NCI-H2196 (cell line): ENCODE measurements at regions not wholly inside any gene's neighbourhood (a gene's known extent, or its start where the extent isn't known, plus 50 kb on each side); places are given as distances from the start of the nearest gene placed in this dataset.
A peak's percentile ranks its signal among the peaks of the same experiment; 100 is the strongest.

Source experiments
- DNase-seq: peaks from one replicate; lab custom pipeline; 2025; ENCODE audit not compliant: unreplicated experiment; lab: John Stamatoyannopoulos, UW

DNA sequence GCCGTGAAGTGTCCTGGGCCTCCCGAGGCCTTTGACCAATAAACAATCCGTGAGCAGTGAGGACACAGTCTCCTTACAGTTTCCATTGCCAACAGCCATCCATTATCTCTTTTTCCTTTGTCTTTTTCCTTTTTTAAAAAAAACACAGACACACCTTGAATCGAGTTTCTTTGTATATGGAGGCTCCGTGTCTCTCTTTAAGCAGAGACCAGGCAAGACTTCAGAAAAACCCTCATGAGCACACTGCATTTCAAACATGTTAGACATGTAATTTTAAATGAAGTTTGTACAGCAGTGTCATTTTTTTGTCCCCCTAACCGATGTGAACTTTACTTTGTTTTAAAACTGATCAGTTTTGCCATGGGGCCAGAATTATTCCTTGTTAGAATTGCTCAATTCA lies 111.1 kb downstream of the SPTSSA start:
- DNase-seq, result no peak

DNA sequence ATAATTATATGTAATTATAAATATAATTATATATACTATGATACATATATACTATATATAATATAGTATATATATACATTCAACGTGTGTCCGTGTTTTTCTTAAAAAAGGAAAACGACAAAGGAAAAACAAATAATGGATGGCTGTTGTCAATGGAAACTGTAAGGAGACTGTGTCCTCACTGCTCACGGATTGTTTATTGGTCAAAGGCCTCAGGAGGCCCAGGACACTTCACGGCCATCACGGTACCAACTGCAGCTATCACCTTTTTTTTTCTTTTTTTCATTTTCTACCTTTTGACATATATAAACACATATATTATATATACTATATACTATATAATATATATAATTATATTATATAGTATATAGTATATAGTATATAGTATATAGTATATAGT lies 113.4 kb downstream of the SPTSSA start:
- no peak for DNase-seq

DNA sequence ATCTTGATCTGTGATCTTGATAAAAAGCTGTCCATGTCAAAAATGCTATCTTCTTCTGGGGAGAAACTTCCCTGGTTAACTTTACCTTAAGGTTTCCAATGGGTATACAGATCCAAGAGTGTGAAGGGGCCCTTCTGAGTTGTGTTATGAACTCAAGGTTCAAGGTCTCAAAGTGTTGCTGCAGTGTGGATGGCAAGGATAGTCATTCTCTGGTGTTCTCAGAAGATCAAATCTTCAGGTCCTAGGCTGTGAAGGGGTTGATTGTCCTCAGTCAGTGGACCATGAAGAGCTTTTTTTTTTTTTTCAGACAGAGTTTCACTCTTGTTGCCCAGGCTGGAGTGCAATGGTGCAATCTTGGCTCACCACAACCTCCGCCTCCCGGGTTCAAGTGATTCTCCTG lies 114.4 kb downstream of the SPTSSA start:
- peak; percentile 22 for DNase-seq

GRCh38 chr14:34345718-34346465 lies 116.1 kb downstream of the SPTSSA start:
- DNase-seq, result no peak

DNA sequence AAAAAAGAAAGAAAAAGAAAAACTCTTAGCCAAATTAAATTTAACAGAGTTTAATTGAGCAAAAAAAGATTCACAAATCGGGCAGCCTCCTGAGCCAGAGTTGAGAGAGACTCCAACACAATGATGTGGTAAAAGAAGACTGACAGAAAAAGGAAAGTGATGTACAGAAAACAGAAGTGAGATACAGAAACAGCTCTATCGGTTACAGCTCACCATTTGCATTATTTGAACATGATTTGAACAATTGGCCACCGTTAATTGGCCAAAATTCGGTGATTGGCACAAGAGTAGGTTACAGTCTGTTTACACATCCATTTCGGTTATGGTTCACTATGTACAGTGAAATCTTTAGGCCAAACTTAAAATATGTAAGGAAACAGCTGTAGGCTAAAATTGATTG lies 117.7 kb downstream of the SPTSSA start:
- no peak for DNase-seq

GRCh38 chr14:34340025-34340625 lies 121.9 kb downstream of the SPTSSA start:
- DNase-seq, result no peak

- DNase-seq, result no peak
Observed at GRCh38 chr14:34338056-34338455, 124.0 kb downstream of the SPTSSA start.

DNA sequence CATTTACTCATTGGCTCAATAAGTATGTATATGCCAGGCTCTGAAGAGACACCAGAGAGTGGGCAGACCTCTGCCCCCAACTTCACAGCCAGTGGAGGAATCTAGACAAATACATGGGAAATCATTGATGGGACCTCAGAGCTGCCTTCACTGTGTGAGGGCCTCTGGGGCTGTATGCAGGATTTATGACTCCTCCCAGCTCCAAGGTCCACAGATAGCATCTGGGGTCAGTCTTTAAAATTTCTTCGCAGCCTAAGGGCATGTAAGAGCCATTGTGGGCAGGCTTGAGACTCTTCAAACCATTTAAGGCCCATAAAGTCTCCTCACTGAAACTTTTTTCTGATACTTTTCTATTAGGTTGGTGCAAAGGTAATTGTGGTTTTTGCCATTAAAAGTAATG lies 125.5 kb downstream of the SPTSSA start:
- DNase-seq, result no peak

- no peak for DNase-seq
Observed at GRCh38 chr14:34335968-34336367, 126.1 kb downstream of the SPTSSA start.

GRCh38 chr14:34334329-34334728 lies 127.7 kb downstream of the SPTSSA start:
- DNase-seq, result no peak

- DNase-seq, result peak; percentile 66
Observed at GRCh38 chr14:34331728-34332623, 130.1 kb downstream of the SPTSSA start.

- no peak for DNase-seq
Observed at GRCh38 chr14:34330846-34331245, 131.2 kb downstream of the SPTSSA start.

- no peak for DNase-seq
Observed at GRCh38 chr14:34329301-34329700, 132.7 kb downstream of the SPTSSA start.

DNA sequence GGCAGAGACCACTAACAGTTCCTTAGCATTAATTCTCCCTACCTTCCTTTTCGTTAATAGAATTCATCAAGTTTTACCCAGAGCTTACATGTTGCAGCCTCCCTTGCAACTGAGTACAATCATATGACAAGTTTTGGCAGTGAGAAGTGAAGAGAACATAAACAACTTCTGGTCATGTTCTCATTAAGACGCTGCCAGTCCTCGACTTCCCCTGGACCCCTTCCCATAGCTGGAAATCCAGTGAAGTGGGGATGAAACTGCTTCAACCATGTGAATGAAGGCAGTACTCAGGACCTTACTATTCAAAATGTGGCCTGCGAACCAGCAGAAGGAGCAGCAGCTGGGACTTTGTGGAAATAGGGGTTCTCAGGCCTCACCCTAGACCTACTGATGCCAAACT lies 133.9 kb downstream of the SPTSSA start:
- DNase-seq, result no peak

- DNase-seq, result no peak
Observed at GRCh38 chr14:34325493-34325892, 136.5 kb downstream of the SPTSSA start.

DNA sequence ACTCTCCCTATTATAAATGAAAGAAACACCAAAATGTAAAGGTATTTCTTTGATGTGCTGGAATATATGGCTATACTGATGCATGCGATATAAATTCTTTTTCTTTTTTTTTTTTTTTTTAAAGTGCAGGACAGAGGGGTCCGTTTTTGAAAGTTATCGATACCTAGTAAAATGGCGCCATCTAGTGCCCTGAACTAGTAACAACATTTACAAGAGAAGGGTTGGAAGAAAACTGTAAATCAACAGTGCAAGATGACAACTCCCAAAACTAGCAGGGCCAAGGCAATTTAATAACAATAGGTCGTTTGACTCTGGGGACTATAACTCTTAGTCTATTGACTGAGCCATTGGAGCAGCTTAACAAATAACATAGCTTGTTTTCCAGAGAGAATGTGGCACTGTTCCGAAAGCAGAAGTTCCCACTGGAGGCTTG lies 137.7 kb downstream of the SPTSSA start:
- DNase-seq, result peak; percentile 53

DNA sequence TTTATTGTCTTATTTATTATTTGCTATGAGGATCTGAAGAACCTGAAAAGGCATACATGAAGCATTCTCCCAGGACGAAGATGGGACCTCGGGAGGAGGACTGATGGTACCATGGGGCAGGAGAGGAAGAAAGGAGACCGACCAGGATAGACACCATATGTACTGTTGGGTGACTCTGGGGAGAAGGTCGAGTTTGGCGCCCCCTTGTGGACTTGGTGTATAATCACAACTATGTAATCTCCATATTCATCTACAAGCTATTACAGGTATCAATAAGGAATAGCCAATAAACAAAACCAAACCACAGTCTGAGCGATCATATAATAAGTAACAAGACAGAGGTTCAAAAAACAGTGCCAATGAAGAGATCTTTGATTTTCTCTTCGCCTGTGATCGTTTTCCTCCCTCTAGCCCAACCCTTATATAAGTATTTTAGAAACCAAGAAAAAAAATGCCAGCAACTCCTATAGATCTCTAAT lies 139.1 kb downstream of the SPTSSA start:
- peak; percentile 60 for DNase-seq

DNA sequence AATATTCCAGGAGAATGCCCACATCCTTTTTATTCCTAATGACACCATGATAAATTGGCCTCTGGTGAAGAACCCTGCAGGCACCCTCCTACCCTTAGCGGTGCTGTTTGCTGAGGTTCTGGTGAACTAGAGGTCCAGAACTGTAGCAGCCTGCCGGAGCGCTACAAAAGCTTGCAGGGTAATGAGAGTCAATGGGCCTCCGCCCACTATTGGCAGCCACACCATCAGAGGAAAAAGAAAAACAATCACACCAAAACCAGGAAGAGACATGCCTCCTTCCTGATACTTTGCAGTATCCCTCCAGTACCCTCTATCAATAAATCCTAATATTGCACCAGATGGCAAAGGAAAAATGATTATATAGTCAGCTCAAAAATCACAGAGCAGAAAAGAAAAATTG lies 142.9 kb downstream of the SPTSSA start:
- no peak for DNase-seq

DNA sequence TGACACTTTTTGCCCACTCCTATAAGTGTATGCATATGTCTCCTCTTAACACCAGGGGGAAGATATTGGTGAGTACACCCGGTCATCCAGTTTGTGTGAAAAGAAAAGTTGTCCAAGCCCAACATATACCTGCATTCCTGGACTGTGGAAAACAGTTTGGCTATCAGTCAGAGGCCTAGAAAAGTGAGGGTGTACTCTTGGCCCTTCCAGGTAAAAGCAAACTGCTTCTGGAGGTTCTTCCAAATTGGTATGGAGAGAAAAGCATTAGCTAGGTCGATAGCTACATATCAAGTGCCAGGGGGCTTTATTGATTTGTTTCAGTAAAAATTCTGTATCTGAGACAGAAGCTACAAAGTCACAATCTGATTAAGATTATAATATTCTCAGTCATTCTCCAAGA lies 144.0 kb downstream of the SPTSSA start:
- no peak for DNase-seq

DNA sequence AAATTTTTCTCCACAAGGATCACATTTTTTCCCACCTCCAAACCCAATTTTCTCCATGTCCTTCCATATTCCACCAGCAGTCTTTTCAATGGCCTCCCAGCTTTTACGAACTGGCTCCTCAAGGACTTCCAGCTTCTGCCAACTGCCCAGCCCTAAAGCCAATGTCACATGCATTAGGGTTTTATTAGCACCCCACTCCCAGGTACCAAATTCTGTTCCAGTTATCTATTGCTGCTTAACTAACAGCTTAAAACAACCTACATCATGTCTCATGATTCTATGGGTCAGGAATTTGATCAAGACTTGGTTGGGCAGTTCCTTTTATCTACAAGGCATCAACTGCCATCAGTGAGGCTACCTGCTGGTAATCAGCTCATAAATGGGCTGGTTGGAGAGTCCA lies 151.3 kb downstream of the SPTSSA start:
- no peak for DNase-seq

GRCh38 chr14:34303811-34304210 lies 158.2 kb downstream of the SPTSSA start:
- no peak for DNase-seq

DNA sequence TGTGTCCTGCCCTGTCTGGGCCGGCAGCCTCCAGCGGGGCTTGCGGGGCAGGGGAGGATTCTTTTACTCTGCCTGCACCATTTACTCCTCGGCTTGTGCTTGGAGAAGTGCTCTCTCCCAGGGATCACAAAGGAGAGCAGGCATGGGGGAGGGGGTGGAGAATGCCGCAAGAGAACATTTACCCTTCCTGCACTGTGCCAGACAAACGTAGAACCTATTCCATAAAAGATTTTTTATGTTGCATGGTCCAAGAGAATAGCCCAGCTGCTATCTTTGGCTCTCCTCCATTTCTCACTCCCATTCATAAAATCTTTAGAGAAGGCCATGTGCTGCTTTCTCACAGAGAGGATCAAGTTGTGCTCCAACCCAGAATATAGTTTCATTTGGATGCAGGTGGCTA lies 159.4 kb downstream of the SPTSSA start:
- DNase-seq, result peak; percentile 64
